Astrocyte (in vitro differentiated cells and primary cell): ENCODE measurements at regions not wholly inside any gene's neighbourhood (a gene's known extent, or its start where the extent isn't known, plus 50 kb on each side); places are given as distances from the start of the nearest gene placed in this dataset.

ENCODE experiments used
- CTCF ChIP-seq: IDR thresholded peaks from 2 replicates; pipeline ENCODE4 v1.5.1; 2011; ENCODE audit warnings: low read depth, mild to moderate bottlenecking, inconsistent platforms, low read length, moderate library complexity; ENCODE audit not compliant: insufficient read depth
- EZH2 ChIP-seq: IDR thresholded peaks from 2 replicates; pipeline ENCODE4 v1.6.1; 2012; ENCODE audit warnings: mild to moderate bottlenecking, low read length, inconsistent platforms; ENCODE audit not compliant: insufficient read depth

- TF ChIP-seq CTCF (no peak), EZH2 (no peak)
Observed at GRCh38 chrX:126994032-126994600, 174.6 kb downstream of the PRR32 start.
